ENCODE measurements at regions not wholly inside any gene's neighbourhood (a gene's known extent, or its start where the extent isn't known, plus 50 kb on each side); places are given as distances from the start of the nearest gene placed in this dataset.
"Not testable (repeated sequence)": the region's sequence is repeated elsewhere in the genome, so short reads cannot be mapped to it uniquely, and the experiment has no call there.

GRCh38 chr1:144077167-144077841 lies 105.5 kb upstream of the FAM72C start:
- CTCF ChIA-PET; H3K9me3 ChIP-seq (ENCODE audit: control extremely low read depth in 1 of 3, control insufficient read depth in 2 of 3, insufficient read depth in 1 of 3, low read length in 2 of 3); POLR2A ChIA-PET; H3K36me3 ChIP-seq (replicated peaks in 1 of 2; ENCODE audit: control extremely low read depth in 1 of 2, control insufficient read depth in 1 of 2, extremely low read depth in 1 of 2, insufficient read depth in 2 of 2, low read length in 1 of 2); H3K27me3 ChIP-seq (replicated peaks in 1 of 4; ENCODE audit: control extremely low read depth in 1 of 4, control insufficient read depth in 3 of 4, insufficient read depth in 4 of 4, low read length in 3 of 4); H3K27ac Mint-ChIP-seq; H3K4me1 Mint-ChIP-seq; H3K27ac ChIP-seq (ENCODE audit: low read length in 2 of 2); intact Hi-C loops (cut with micrococcal nuclease); H3K4me1 ChIP-seq (ENCODE audit: control insufficient read depth in 2 of 2, insufficient read depth in 2 of 2, low read length in 2 of 2); H3K9me3 Mint-ChIP-seq (ENCODE audit: insufficient read depth); H4K20me1 ChIP-seq (ENCODE audit: control insufficient read depth, insufficient read depth, low read length, poor library complexity, severe bottlenecking); H3K79me2 ChIP-seq (ENCODE audit: control insufficient read depth, insufficient read depth, low read length); H3K27me3 Mint-ChIP-seq: not testable (repeated sequence)
- ATAC-seq (ENCODE audit: low read depth) = peak; percentile 56
- Histone ChIP-seq H2AFZ (ENCODE audit: insufficient read depth, low read depth, low read length, poor library complexity, severe bottlenecking) (peak overlapping the region; percentile 68), H3K4me3 (ENCODE audit: control extremely low read depth in 1 of 5, extremely low read depth in 1 of 5, insufficient read depth in 1 of 5, low read depth in 2 of 5, low read length in 4 of 5) (peak overlapping the region in 4 of 5 experiments; percentile 33 to 67 (median 58)), H3K9ac (ENCODE audit: low read length) (peak overlapping the region; percentile 64), H3K4me2 (replicated peaks; ENCODE audit: low read depth, low read length, poor library complexity, severe bottlenecking) (peak overlapping the region; percentile 35)
- peak; percentile 97 for TF ChIP-seq EZH2 (IDR thresholded peaks at IDR 0.05; ENCODE audit: borderline replicate concordance, insufficient read depth, low read depth, low read length, poor library complexity, severe bottlenecking)
- peak overlapping the region; percentile 68 for H3K4me3 Mint-ChIP-seq
- DNase-seq = peak; percentile 50
- under 1% methylated on average over 83 of the region's 93 CpGs for WGBS (ENCODE audit: insufficient coverage)

- H3K27me3 ChIP-seq (replicated peaks in 1 of 4; ENCODE audit: control extremely low read depth in 1 of 4, control insufficient read depth in 3 of 4, insufficient read depth in 4 of 4, low read length in 3 of 4); H3K27ac ChIP-seq (ENCODE audit: low read length in 2 of 2); H3K4me1 Mint-ChIP-seq; intact Hi-C loops (cut with micrococcal nuclease); H3K27ac Mint-ChIP-seq; H3K79me2 ChIP-seq (ENCODE audit: control insufficient read depth, insufficient read depth, low read length); CTCF ChIA-PET; H3K9me3 Mint-ChIP-seq (ENCODE audit: insufficient read depth); H4K20me1 ChIP-seq (ENCODE audit: control insufficient read depth, insufficient read depth, low read length, poor library complexity, severe bottlenecking); POLR2A ChIA-PET; H3K27me3 Mint-ChIP-seq; H3K4me3 Mint-ChIP-seq; ATAC-seq (ENCODE audit: low read depth); H3K36me3 ChIP-seq (replicated peaks in 1 of 2; ENCODE audit: control extremely low read depth in 1 of 2, control insufficient read depth in 1 of 2, extremely low read depth in 1 of 2, insufficient read depth in 2 of 2, low read length in 1 of 2); H3K4me1 ChIP-seq (ENCODE audit: control insufficient read depth in 2 of 2, insufficient read depth in 2 of 2, low read length in 2 of 2); H3K9me3 ChIP-seq (ENCODE audit: control extremely low read depth in 1 of 3, control insufficient read depth in 2 of 3, insufficient read depth in 1 of 3, low read length in 2 of 3); H2AFZ ChIP-seq (ENCODE audit: insufficient read depth, low read depth, low read length, poor library complexity, severe bottlenecking): not testable (repeated sequence)
- H3K9ac ChIP-seq (ENCODE audit: low read length) = peak overlapping the region; percentile 64
- H3K4me2 ChIP-seq (replicated peaks; ENCODE audit: low read depth, low read length, poor library complexity, severe bottlenecking) = peak overlapping the region; percentile 35
- H3K4me3 ChIP-seq (ENCODE audit: control extremely low read depth in 1 of 5, extremely low read depth in 1 of 5, insufficient read depth in 1 of 5, low read depth in 2 of 5, low read length in 4 of 5) = peak overlapping the region in 2 of 5 experiments; percentile 6 to 53
- DNase-seq = peak; percentile 13
- WGBS (ENCODE audit: insufficient coverage) = under 1% methylated on average over 39 of the region's 53 CpGs
Observed at GRCh38 chr1:144076646-144077045, 104.9 kb upstream of the FAM72C start.

- H3K36me3 ChIP-seq (replicated peaks in 1 of 2; ENCODE audit: control extremely low read depth in 1 of 2, control insufficient read depth in 1 of 2, extremely low read depth in 1 of 2, insufficient read depth in 2 of 2, low read length in 1 of 2); H3K4me3 ChIP-seq (ENCODE audit: control extremely low read depth in 1 of 5, extremely low read depth in 1 of 5, insufficient read depth in 1 of 5, low read depth in 2 of 5, low read length in 4 of 5); POLR2A ChIA-PET; H3K27me3 Mint-ChIP-seq; intact Hi-C loops (cut with micrococcal nuclease); H3K9me3 ChIP-seq (ENCODE audit: control extremely low read depth in 1 of 3, control insufficient read depth in 2 of 3, insufficient read depth in 1 of 3, low read length in 2 of 3); H3K9me3 Mint-ChIP-seq (ENCODE audit: insufficient read depth); DNase-seq; H3K27me3 ChIP-seq (replicated peaks in 1 of 4; ENCODE audit: control extremely low read depth in 1 of 4, control insufficient read depth in 3 of 4, insufficient read depth in 4 of 4, low read length in 3 of 4); ATAC-seq (ENCODE audit: low read depth); H2AFZ ChIP-seq (ENCODE audit: insufficient read depth, low read depth, low read length, poor library complexity, severe bottlenecking); H3K4me1 Mint-ChIP-seq; H3K4me1 ChIP-seq (ENCODE audit: control insufficient read depth in 2 of 2, insufficient read depth in 2 of 2, low read length in 2 of 2); H3K4me3 Mint-ChIP-seq; H3K27ac Mint-ChIP-seq; H3K27ac ChIP-seq (ENCODE audit: low read length in 2 of 2); H3K9ac ChIP-seq (ENCODE audit: low read length); H3K79me2 ChIP-seq (ENCODE audit: control insufficient read depth, insufficient read depth, low read length); H4K20me1 ChIP-seq (ENCODE audit: control insufficient read depth, insufficient read depth, low read length, poor library complexity, severe bottlenecking); H3K4me2 ChIP-seq (replicated peaks; ENCODE audit: low read depth, low read length, poor library complexity, severe bottlenecking); CTCF ChIA-PET: not testable (repeated sequence)
- no CpG with 5 or more reads among the region's 3 CpGs for WGBS (ENCODE audit: insufficient coverage)
Observed at GRCh38 chr1:144070394-144071053, 98.7 kb upstream of the FAM72C start.

GRCh38 chr1:144067042-144067441 lies 95.3 kb upstream of the FAM72C start:
- H3K27me3 ChIP-seq (replicated peaks in 1 of 4; ENCODE audit: control extremely low read depth in 1 of 4, control insufficient read depth in 3 of 4, insufficient read depth in 4 of 4, low read length in 3 of 4); H3K4me3 ChIP-seq (ENCODE audit: control extremely low read depth in 1 of 5, extremely low read depth in 1 of 5, insufficient read depth in 1 of 5, low read depth in 2 of 5, low read length in 4 of 5); CTCF ChIA-PET; intact Hi-C loops (cut with micrococcal nuclease); DNase-seq; H3K4me2 ChIP-seq (replicated peaks; ENCODE audit: low read depth, low read length, poor library complexity, severe bottlenecking); H3K79me2 ChIP-seq (ENCODE audit: control insufficient read depth, insufficient read depth, low read length); H3K27ac Mint-ChIP-seq; H3K4me1 Mint-ChIP-seq; H3K27me3 Mint-ChIP-seq; H3K4me1 ChIP-seq (ENCODE audit: control insufficient read depth in 2 of 2, insufficient read depth in 2 of 2, low read length in 2 of 2); POLR2A ChIA-PET; H3K36me3 ChIP-seq (replicated peaks in 1 of 2; ENCODE audit: control extremely low read depth in 1 of 2, control insufficient read depth in 1 of 2, extremely low read depth in 1 of 2, insufficient read depth in 2 of 2, low read length in 1 of 2); H3K27ac ChIP-seq (ENCODE audit: low read length in 2 of 2); H3K9me3 Mint-ChIP-seq (ENCODE audit: insufficient read depth); H2AFZ ChIP-seq (ENCODE audit: insufficient read depth, low read depth, low read length, poor library complexity, severe bottlenecking); H3K4me3 Mint-ChIP-seq; H3K9ac ChIP-seq (ENCODE audit: low read length); H4K20me1 ChIP-seq (ENCODE audit: control insufficient read depth, insufficient read depth, low read length, poor library complexity, severe bottlenecking); ATAC-seq (ENCODE audit: low read depth); H3K9me3 ChIP-seq (ENCODE audit: control extremely low read depth in 1 of 3, control insufficient read depth in 2 of 3, insufficient read depth in 1 of 3, low read length in 2 of 3): not testable (repeated sequence)
- WGBS (ENCODE audit: insufficient coverage) = no CpG with 5 or more reads among the region's 7 CpGs

Measured in B cell (primary cell).